Mesendoderm (in vitro differentiated cells): ENCODE measurements at regions not wholly inside any gene's neighbourhood (a gene's known extent, or its start where the extent isn't known, plus 50 kb on each side); places are given as distances from the start of the nearest gene placed in this dataset.

Experiments
- DNase-seq: peaks from one replicate; pipeline ENCODE4 v3.0.0; 2013
- H2AK5ac ChIP-seq: 2 replicates; pipeline ENCODE4 v1.6.1; 2013; ENCODE audit warnings: low read length, inconsistent platforms
- H2BK120ac ChIP-seq: 2 replicates; pipeline ENCODE4 v1.6.1; 2013; ENCODE audit warnings: low read depth, mild to moderate bottlenecking, low read length, moderate library complexity, mixed read lengths
- H2BK15ac ChIP-seq: replicated peaks from 2 replicates; pipeline ENCODE4 v1.6.1; 2013; ENCODE audit warnings: low read depth, mild to moderate bottlenecking, moderate library complexity
- H2BK5ac ChIP-seq: 2 replicates; pipeline ENCODE4 v1.6.1; 2013; ENCODE audit warnings: low read length, inconsistent platforms
- H3K18ac ChIP-seq: 2 replicates; pipeline ENCODE4 v1.6.1; 2013; ENCODE audit warnings: mild to moderate bottlenecking, low read length, mixed read lengths
- H3K23ac ChIP-seq: one replicate; pipeline ENCODE4 v1.6.1; 2013; ENCODE audit warnings: low read length
- H3K27ac ChIP-seq: 2 replicates; pipeline ENCODE4 v1.5.1; 2013; ENCODE audit warnings: low read depth, mild to moderate bottlenecking, inconsistent platforms, low read length, moderate library complexity
- H3K27me3 ChIP-seq: 2 replicates; pipeline ENCODE4 v1.6.1; 2013; ENCODE audit warnings: low read length, control low read depth, mild to moderate bottlenecking, inconsistent platforms; ENCODE audit not compliant: insufficient read depth, poor library complexity
- H3K36me3 ChIP-seq: 2 replicates; pipeline ENCODE4 v1.6.1; 2013; ENCODE audit warnings: low read length, inconsistent platforms; ENCODE audit not compliant: control insufficient read depth, insufficient read depth
- H3K4ac ChIP-seq: one replicate; pipeline ENCODE4 v1.6.1; 2013; ENCODE audit warnings: low read depth, mild to moderate bottlenecking, low read length, moderate library complexity
- H3K4me1 ChIP-seq: 2 replicates; pipeline ENCODE4 v1.6.1; 2013; ENCODE audit warnings: low read depth, low read length, inconsistent platforms; ENCODE audit not compliant: control insufficient read depth
- H3K4me2 ChIP-seq: 2 replicates; pipeline ENCODE4 v1.6.1; 2013; ENCODE audit warnings: low read length
- H3K4me3 ChIP-seq: 2 replicates; pipeline ENCODE4 v1.5.1; 2013; ENCODE audit warnings: mild to moderate bottlenecking, low read length
- H3K56ac ChIP-seq: one replicate; pipeline ENCODE4 v1.6.1; 2013; ENCODE audit warnings: low read length
- H3K79me1 ChIP-seq: 2 replicates; pipeline ENCODE4 v1.6.1; 2013; ENCODE audit warnings: low read length, inconsistent platforms
- H3K79me2 ChIP-seq: 2 replicates; pipeline ENCODE4 v1.6.1; 2013; ENCODE audit warnings: mild to moderate bottlenecking, low read length; ENCODE audit not compliant: control insufficient read depth, insufficient read depth
- H3K9ac ChIP-seq: 2 replicates; pipeline ENCODE4 v1.6.1; 2013; ENCODE audit warnings: low read length, inconsistent platforms
- H4K5ac ChIP-seq: one replicate; pipeline ENCODE4 v1.6.1; 2013; ENCODE audit warnings: low read length
- H4K8ac ChIP-seq: one replicate; pipeline ENCODE4 v1.6.1; 2013; ENCODE audit warnings: low read depth, mild to moderate bottlenecking, control low read depth, low read length, moderate library complexity
- WGBS: extraction: QIAGEN DNeasy Blood & Tissue Kit; methylation state at CpG from one replicate; pipeline ENCODE4 v1.1.7; 2013; ENCODE audit warnings: low lambda C conversion rate, missing lambda C conversion rate; ENCODE audit not compliant: insufficient coverage; ENCODE audit errors: extremely low coverage; 5-methylcytosine and 5-hydroxymethylcytosine counted together

DNA sequence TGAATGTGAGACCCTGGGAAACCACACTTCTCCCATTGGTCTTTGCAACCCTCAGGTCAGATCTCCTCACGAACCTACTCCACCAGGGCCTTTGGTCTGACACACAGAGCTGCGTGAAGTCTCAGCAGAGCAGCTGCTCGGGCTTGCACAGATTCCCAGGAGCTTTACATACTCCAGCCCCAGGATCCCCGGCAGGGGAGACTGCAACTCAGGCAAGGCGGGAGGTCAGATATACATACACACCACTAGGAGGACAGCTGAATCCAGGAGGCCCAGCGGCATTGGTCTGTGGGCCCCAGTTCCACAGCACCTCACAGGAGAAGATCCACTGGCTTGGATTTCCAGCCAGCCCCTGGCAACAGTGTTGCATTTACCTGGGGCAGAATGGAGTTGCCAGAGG lies 239.2 kb downstream of the GPAM start:
- Histone ChIP-seq H2BK15ac (no peak overlapping the region), H2AK5ac (no peak overlapping the region), H3K18ac (no peak overlapping the region), H4K8ac (no peak overlapping the region), H3K4me1 (no peaks in the 10 kb centered on the region), H2BK5ac (no peak overlapping the region), H2BK120ac (no peak overlapping the region), H3K23ac (no peak overlapping the region), H3K27me3 (no peaks in the 10 kb centered on the region), H3K56ac (no peak overlapping the region), H3K36me3 (no peaks in the 10 kb centered on the region), H3K4ac (no peak overlapping the region), H4K5ac (no peak overlapping the region), H3K79me2 (no peaks in the 10 kb centered on the region), H3K9ac (no peak overlapping the region), H3K4me2 (no peak overlapping the region), H3K27ac (no peak overlapping the region), H3K4me3 (no peak overlapping the region), H3K79me1 (no peaks in the 10 kb centered on the region)
- WGBS, result no CpG with 5 or more reads among the region's 6 CpGs
- DNase-seq, result peak; percentile 59

DNA sequence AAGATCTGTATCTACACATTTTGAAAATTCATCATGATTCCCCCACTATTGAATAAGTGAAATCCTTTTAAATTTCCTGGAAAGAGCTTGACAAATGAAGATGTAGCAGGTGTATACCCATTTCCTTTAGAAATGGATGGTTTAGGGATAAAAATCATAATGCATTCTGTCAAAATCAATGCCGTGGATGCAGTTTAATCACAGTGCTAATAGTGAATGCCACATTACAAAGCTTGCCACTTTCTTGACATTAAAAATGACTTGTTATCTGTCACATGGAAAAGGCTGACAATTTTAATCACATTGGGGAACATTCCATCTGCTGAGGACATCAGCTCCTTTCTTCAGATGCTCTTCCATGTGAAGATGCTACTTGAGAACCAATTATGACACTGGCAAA lies 229.6 kb downstream of the GPAM start:
- Histone ChIP-seq H3K23ac (no peak overlapping the region), H3K18ac (no peak overlapping the region), H3K4me3 (no peak overlapping the region), H3K4me2 (no peak overlapping the region), H2BK120ac (no peak overlapping the region), H3K79me1 (no peaks in the 10 kb centered on the region), H3K36me3 (no peaks in the 10 kb centered on the region), H2BK15ac (no peak overlapping the region), H4K5ac (no peak overlapping the region), H2BK5ac (no peak overlapping the region), H3K56ac (no peak overlapping the region), H3K9ac (no peak overlapping the region), H2AK5ac (no peak overlapping the region), H3K4ac (no peak overlapping the region), H4K8ac (no peak overlapping the region), H3K79me2 (no peaks in the 10 kb centered on the region), H3K27ac (no peak overlapping the region), H3K4me1 (no peaks in the 10 kb centered on the region), H3K27me3 (peaks cover 1% of the 10 kb centered on the region)
- no CpG with 5 or more reads among the region's 1 CpG for WGBS
- no peak for DNase-seq

DNA sequence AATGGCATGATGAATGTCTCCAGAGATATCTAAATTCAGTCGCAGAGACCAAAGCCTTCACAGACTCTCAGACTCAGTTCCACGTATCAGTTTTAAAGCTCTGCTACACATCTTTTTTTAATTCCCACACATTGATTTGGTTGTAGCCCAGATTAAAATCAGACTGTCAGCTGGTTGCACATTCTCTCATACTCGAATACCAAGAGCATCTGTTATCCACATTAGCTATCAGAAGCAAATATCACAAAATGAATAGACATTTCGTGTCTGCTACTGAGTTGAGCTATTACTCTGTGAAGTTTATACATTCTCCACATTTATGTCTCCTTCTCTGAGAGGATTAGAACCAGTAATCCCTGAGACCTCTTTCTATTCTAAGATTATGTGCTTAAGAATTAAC lies 229.2 kb downstream of the GPAM start:
- no peaks in the 10 kb centered on the region for H3K79me1 ChIP-seq
- H3K36me3 ChIP-seq, result no peaks in the 10 kb centered on the region
- peaks cover 1% of the 10 kb centered on the region for H3K27me3 ChIP-seq
- H3K79me2 ChIP-seq, result no peaks in the 10 kb centered on the region
- H3K4ac ChIP-seq, result no peak overlapping the region
- H3K56ac ChIP-seq, result no peak overlapping the region
- no peak overlapping the region for H3K4me2 ChIP-seq
- no peak overlapping the region for H2BK120ac ChIP-seq
- H3K9ac ChIP-seq, result no peak overlapping the region
- H2BK15ac ChIP-seq, result no peak overlapping the region
- no peak overlapping the region for H3K27ac ChIP-seq
- no CpG with 5 or more reads among the region's 4 CpGs for WGBS
- no peak overlapping the region for H2AK5ac ChIP-seq
- no peak for DNase-seq
- no peak overlapping the region for H2BK5ac ChIP-seq
- no peak overlapping the region for H3K23ac ChIP-seq
- no peak overlapping the region for H3K18ac ChIP-seq
- H4K5ac ChIP-seq, result no peak overlapping the region
- no peaks in the 10 kb centered on the region for H3K4me1 ChIP-seq
- no peak overlapping the region for H4K8ac ChIP-seq
- H3K4me3 ChIP-seq, result no peak overlapping the region

DNA sequence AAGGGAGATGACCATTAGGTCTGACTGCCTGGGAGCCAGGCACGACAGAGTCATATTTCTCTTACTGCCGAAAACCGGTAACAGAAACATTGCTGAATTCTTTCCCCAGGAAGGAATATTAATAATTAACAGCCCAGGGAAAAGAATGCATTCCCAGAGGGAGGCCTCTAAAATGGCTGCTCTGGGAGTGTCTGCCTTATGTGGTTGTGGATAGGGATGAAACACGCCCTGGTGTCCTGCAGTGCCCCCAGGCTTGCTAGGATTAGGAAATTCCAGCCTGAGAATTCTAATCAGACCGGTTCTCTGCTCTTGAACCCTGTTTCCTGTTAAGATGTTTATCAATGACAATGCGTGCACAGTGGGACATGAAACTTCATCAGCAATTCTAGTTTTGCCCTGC lies 226.7 kb downstream of the GPAM start:
- Histone ChIP-seq H4K5ac (no peak overlapping the region), H4K8ac (no peak overlapping the region), H2BK15ac (no peak overlapping the region), H2AK5ac (no peak overlapping the region), H3K36me3 (no peaks in the 10 kb centered on the region), H2BK5ac (no peak overlapping the region), H3K56ac (no peak overlapping the region), H3K4ac (no peak overlapping the region), H3K79me1 (no peaks in the 10 kb centered on the region), H3K9ac (no peak overlapping the region), H3K18ac (no peak overlapping the region), H3K79me2 (no peaks in the 10 kb centered on the region), H3K4me1 (no peaks in the 10 kb centered on the region), H3K4me3 (no peak overlapping the region), H3K4me2 (no peak overlapping the region), H2BK120ac (no peak overlapping the region), H3K27me3 (peaks cover 1% of the 10 kb centered on the region), H3K27ac (no peak overlapping the region), H3K23ac (no peak overlapping the region)
- no peak for DNase-seq
- WGBS, result no CpG with 5 or more reads among the region's 6 CpGs

DNA sequence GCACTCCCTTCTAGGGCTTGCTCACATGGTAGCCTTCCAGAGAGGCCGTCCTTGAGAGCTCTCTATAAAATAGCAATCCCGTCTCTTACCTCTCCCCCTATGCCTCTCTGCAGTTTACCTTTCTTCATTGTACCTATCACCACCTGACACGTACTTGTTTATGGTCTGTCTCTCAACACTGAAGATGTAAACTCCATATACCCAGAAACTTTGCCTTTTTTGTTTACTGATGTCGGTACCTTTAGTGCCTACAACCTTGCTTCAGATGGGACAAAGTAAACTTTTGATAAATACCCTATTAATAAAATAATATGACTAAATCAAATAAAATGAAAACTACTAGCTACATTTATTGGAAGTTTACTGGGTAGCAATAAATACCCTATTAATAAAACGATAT lies 220.6 kb downstream of the GPAM start:
- Histone ChIP-seq H3K27me3 (no peaks in the 10 kb centered on the region), H3K4me1 (no peaks in the 10 kb centered on the region), H4K5ac (no peak overlapping the region), H3K18ac (no peak overlapping the region), H3K4me2 (no peak overlapping the region), H2AK5ac (no peak overlapping the region), H3K56ac (no peak overlapping the region), H4K8ac (no peak overlapping the region), H3K23ac (no peak overlapping the region), H3K4ac (no peak overlapping the region), H3K9ac (no peak overlapping the region), H3K36me3 (no peaks in the 10 kb centered on the region), H2BK15ac (no peak overlapping the region), H2BK120ac (no peak overlapping the region), H3K79me1 (no peaks in the 10 kb centered on the region), H2BK5ac (no peak overlapping the region), H3K4me3 (no peak overlapping the region), H3K79me2 (no peaks in the 10 kb centered on the region), H3K27ac (no peak overlapping the region)
- no CpG with 5 or more reads among the region's 5 CpGs for WGBS
- no peak for DNase-seq

DNA sequence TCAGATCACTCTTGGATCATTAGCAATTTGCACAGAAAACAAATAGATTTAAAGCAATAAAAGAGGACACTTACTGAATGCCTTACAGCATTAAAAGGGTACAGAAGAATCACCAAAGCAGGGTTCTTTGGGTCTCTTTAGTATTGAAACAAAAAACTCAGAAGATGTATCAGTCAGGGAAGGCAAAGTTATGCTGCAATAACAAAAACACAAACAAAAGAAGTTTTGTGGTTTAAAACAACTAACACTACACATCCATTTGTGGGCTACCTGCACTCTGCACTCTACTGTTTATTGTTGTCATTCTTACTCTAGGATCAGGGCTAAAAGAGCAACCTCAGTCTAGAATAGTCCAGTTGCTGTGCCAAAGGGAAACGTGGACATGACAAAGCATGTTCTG lies 216.4 kb downstream of the GPAM start:
- H3K79me2 ChIP-seq, result no peaks in the 10 kb centered on the region
- no peaks in the 10 kb centered on the region for H3K27me3 ChIP-seq
- no peak overlapping the region for H4K8ac ChIP-seq
- no peak overlapping the region for H3K4me2 ChIP-seq
- H3K36me3 ChIP-seq, result no peaks in the 10 kb centered on the region
- H3K4me3 ChIP-seq, result no peak overlapping the region
- H2BK15ac ChIP-seq, result no peak overlapping the region
- no peak overlapping the region for H3K27ac ChIP-seq
- H3K4me1 ChIP-seq, result no peaks in the 10 kb centered on the region
- H2BK5ac ChIP-seq, result no peak overlapping the region
- no peak overlapping the region for H4K5ac ChIP-seq
- H3K23ac ChIP-seq, result no peak overlapping the region
- H3K9ac ChIP-seq, result no peak overlapping the region
- H3K18ac ChIP-seq, result no peak overlapping the region
- H3K56ac ChIP-seq, result no peak overlapping the region
- DNase-seq, result no peak
- H3K79me1 ChIP-seq, result no peaks in the 10 kb centered on the region
- H3K4ac ChIP-seq, result no peak overlapping the region
- H2BK120ac ChIP-seq, result no peak overlapping the region
- no CpG with 5 or more reads among the region's 1 CpG for WGBS
- no peak overlapping the region for H2AK5ac ChIP-seq
